Peyer's patch (tissue), 4 donors: ENCODE measurements at regions not wholly inside any gene's neighbourhood (a gene's known extent, or its start where the extent isn't known, plus 50 kb on each side); places are given as distances from the start of the nearest gene placed in this dataset.
"Not testable (repeated sequence)": the region's sequence is repeated elsewhere in the genome, so short reads cannot be mapped to it uniquely, and the experiment has no call there.

ENCODE experiments used
- DNase-seq, 3 donors: peaks; one replicate each; pipeline ENCODE4 v3.0.0-alpha.2; 2017 to 2019
- H3K27ac ChIP-seq, 4 donors: fragments of 200-600 bp; sonication (generic); one replicate each; pipeline ENCODE4 v1.5.1; 2016 to 2019
- H3K27me3 ChIP-seq, 2 donors: fragments of 200-600 bp; sonication (generic); one replicate each; pipeline ENCODE4 v1.5.1; 2019
- H3K36me3 ChIP-seq, 3 donors: fragments of 200-600 bp; sonication (generic); one replicate each; pipeline ENCODE4 v1.5.1; 2016 to 2019
- H3K4me1 ChIP-seq, 4 donors: fragments of 200-600 bp; sonication (generic); one replicate each; pipeline ENCODE4 v1.5.1; 2016 to 2019
- H3K4me3 ChIP-seq, 4 donors: fragments of 200-600 bp; sonication (generic); 1 replicate in 3 of 4; 2 replicates in 1 of 4; pipeline ENCODE4 v1.5.1; 2016 to 2019; ENCODE audit warnings: mild to moderate bottlenecking in 1 of 4
- H3K9me3 ChIP-seq, 4 donors: fragments of 200-600 bp; sonication (generic); one replicate each; pipeline ENCODE4 v1.5.1; 2016 to 2019; ENCODE audit warnings: mild to moderate bottlenecking in 1 of 4
- CTCF ChIP-seq, 6 experiments: fragments of 450-650 bp in 4 of 6; fragments of 200-600 bp in 2 of 6; sonication (generic) in 1 of 6; IDR thresholded peaks; one replicate each; pipeline ENCODE4 v1.5.1; 2017 to 2019; ENCODE audit warnings: antibody characterized with exemption in 6 of 6, mild to moderate bottlenecking in 3 of 6, moderate library complexity in 1 of 6
- POLR2A ChIP-seq, 2 donors: fragments of 450-650 bp; IDR thresholded peaks; one replicate each; pipeline ENCODE4 v1.5.1; 2017; ENCODE audit warnings: antibody characterized with exemption in 2 of 2, mild to moderate bottlenecking in 2 of 2, moderate library complexity in 2 of 2

DNA sequence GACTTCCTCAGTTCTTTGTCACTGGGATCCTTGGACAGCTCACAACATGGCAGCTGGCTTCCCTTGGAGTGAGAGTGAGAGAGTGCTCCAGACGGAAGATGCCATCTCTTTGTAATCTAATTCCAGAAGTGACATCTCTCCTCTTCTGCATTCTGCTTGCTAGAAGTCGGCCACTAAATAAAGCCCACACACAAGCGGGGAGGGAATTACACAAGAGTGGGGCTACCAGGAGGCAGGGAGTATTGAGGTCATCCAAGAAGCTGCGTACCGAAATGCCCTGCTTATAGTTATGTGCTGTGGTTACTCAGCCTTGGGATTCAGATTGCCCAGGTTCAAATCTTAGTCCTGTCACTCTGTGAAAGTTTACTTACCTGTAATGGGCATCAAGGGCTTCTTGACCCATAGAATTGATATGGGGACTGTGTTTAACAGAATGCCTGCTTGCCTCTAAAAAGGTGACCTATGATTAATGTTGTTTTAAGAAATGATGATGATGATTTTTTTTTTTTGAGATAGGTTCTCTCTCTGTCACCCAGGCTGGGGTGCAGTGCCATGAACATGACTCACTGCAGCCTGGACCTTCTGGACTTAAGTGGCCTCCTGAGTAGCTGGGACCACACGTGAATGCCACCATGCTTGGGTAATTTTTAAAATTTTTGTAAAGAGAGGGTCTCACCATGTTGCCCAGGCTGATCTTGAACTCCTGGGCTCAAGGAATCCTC, 120.9 kb upstream of the HS3ST2 start:
- H3K36me3 ChIP-seq = no peaks in the 10 kb centered on the region

GRCh38 chr16:22693638-22694340, 120.2 kb upstream of the HS3ST2 start:
- Histone ChIP-seq H3K27ac (peak overlapping the region in 3 of 4 donors; percentile 13 to 76 (median 70)), H3K36me3 (no peaks in the 10 kb centered on the region), H3K4me3 (no peak overlapping the region), H3K4me1 (no peaks in the 10 kb centered on the region), H3K9me3 (no peaks in the 10 kb centered on the region), H3K27me3 (no peaks in the 10 kb centered on the region)
- DNase-seq = no peak
- TF ChIP-seq CTCF (IDR thresholded peaks at IDR 0.05) (no peak), POLR2A (IDR thresholded peaks at IDR 0.05) (no peak)

More for the DNA sequence above, 120.9 kb upstream of the HS3ST2 start:
- TF ChIP-seq POLR2A (IDR thresholded peaks at IDR 0.05) (no peak), CTCF (IDR thresholded peaks at IDR 0.05) (no peak)
- H3K4me3 ChIP-seq = no peak overlapping the region
- no peaks in the 10 kb centered on the region for H3K4me1 ChIP-seq
- no peaks in the 10 kb centered on the region for H3K27me3 ChIP-seq
- H3K27ac ChIP-seq = no peak overlapping the region
- DNase-seq = no peak
- no peaks in the 10 kb centered on the region for H3K9me3 ChIP-seq

GRCh38 chr16:22694887-22695382, 119.0 kb upstream of the HS3ST2 start:
- H3K36me3 ChIP-seq = no peaks in the 10 kb centered on the region
- H3K9me3 ChIP-seq = no peaks in the 10 kb centered on the region
- H3K27me3 ChIP-seq = no peaks in the 10 kb centered on the region
- H3K27ac ChIP-seq = peak overlapping the region in 3 of 4 donors; percentile 27 to 76 (median 70)
- no peaks in the 10 kb centered on the region for H3K4me1 ChIP-seq
- no peak overlapping the region for H3K4me3 ChIP-seq
- DNase-seq = no peak
- TF ChIP-seq POLR2A (IDR thresholded peaks at IDR 0.05) (peak in 1 of 2 donors; percentile 7), CTCF (IDR thresholded peaks at IDR 0.05) (no peak)

GRCh38 chr16:22695773-22696172, 118.2 kb upstream of the HS3ST2 start:
- not testable (repeated sequence) for H3K4me3 ChIP-seq, H3K4me1 ChIP-seq, H3K27me3 ChIP-seq, H3K9me3 ChIP-seq, DNase-seq, H3K36me3 ChIP-seq
- peak overlapping the region in 3 of 4 donors; percentile 17 to 76 (median 27) for H3K27ac ChIP-seq

DNA sequence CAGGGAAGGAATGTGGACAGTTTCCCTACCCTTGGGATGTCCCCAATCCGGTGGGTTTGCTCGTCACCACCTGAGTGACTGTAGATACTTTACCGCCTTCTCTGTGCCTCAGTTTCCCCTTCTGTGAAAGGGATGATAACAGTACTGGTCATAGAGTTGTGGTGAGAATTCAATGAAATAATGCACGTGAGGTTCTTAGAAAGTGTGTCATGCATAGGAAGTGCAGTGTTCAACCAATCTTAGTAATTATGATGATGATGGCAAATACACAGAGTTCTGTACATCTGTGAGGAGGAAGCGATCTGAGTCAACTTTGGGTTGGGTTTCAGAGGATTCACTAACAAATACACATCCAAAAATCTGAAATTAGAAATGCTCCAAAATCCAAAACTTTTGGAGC, 114.6 kb upstream of the HS3ST2 start:
- H3K27me3 ChIP-seq = no peaks in the 10 kb centered on the region
- H3K9me3 ChIP-seq = no peaks in the 10 kb centered on the region
- H3K27ac ChIP-seq = no peak overlapping the region
- H3K4me1 ChIP-seq = no peaks in the 10 kb centered on the region
- DNase-seq = no peak
- TF ChIP-seq POLR2A (IDR thresholded peaks at IDR 0.05) (no peak), CTCF (IDR thresholded peaks at IDR 0.05) (no peak)
- no peak overlapping the region for H3K4me3 ChIP-seq
- H3K36me3 ChIP-seq = no peaks in the 10 kb centered on the region

DNA sequence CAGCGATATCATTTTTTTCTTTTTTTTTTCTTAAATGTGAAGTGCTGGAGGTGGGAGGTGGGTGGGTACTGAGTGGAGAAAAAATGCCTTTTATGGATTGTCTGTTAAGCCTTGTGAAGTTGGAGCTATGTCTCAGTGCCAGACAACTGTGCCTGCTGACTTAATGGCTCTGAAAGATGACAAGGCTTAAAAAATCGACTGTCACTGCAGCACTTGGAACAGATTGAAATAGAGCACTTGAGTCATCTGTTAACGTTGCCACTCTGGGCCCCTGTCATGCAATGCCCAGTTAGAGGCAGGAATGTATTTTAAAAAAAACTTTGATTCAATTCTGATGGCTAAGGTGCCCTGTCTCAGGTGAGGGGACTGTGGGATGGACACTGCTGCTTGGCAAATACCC, 108.2 kb upstream of the HS3ST2 start:
- Histone ChIP-seq H3K9me3 (no peaks in the 10 kb centered on the region), H3K27me3 (no peaks in the 10 kb centered on the region), H3K27ac (no peak overlapping the region), H3K4me3 (no peak overlapping the region), H3K36me3 (no peaks in the 10 kb centered on the region), H3K4me1 (no peaks in the 10 kb centered on the region)
- TF ChIP-seq POLR2A (IDR thresholded peaks at IDR 0.05) (no peak), CTCF (IDR thresholded peaks at IDR 0.05) (no peak)
- no peak for DNase-seq
